Activated CD8-positive, alpha-beta memory T cell treated with anti-CD3 and anti-CD28 coated beads, Interleukin-2, amount 50 U/mL, for 48 hours (primary cell): ENCODE measurements at regions not wholly inside any gene's neighbourhood (a gene's known extent, or its start where the extent isn't known, plus 50 kb on each side); places are given as distances from the start of the nearest gene placed in this dataset.
"Not testable (repeated sequence)": the region's sequence is repeated elsewhere in the genome, so short reads cannot be mapped to it uniquely, and the experiment has no call there.

Experiments
- DNase-seq: peaks from one replicate; pipeline ENCODE4 v3.0.0-alpha.2; 2020

GRCh38 chr7:73170902-73171301 lies 85.1 kb upstream of the SPDYE9 start:
- DNase-seq: not testable (repeated sequence)

- not testable (repeated sequence) for DNase-seq
Observed at GRCh38 chr7:73170415-73170814, 84.6 kb upstream of the SPDYE9 start.

DNA sequence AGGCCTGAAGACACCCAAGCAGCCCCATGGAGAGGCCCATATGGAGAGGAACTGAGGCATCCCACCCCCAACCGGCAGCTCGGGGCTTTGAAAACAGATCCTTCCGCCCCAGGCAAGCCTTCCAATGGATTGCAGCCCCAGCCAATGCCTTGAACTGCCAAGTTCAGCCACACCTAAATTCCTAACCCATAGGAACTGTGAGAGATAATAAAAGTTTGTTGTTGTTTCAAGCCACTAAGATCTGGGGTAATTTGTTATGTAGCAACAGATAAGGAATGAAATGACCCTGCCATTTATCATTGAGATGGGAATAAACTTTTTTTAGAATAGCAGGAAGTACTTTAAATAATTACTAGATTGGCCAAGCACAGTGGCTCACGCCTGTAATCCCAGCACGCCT lies 80.3 kb upstream of the SPDYE9 start:
- not testable (repeated sequence) for DNase-seq

GRCh38 chr7:73162680-73163079 lies 76.8 kb upstream of the SPDYE9 start:
- DNase-seq: not testable (repeated sequence)

GRCh38 chr7:73161727-73162126 lies 75.9 kb upstream of the SPDYE9 start:
- not testable (repeated sequence) for DNase-seq

DNA sequence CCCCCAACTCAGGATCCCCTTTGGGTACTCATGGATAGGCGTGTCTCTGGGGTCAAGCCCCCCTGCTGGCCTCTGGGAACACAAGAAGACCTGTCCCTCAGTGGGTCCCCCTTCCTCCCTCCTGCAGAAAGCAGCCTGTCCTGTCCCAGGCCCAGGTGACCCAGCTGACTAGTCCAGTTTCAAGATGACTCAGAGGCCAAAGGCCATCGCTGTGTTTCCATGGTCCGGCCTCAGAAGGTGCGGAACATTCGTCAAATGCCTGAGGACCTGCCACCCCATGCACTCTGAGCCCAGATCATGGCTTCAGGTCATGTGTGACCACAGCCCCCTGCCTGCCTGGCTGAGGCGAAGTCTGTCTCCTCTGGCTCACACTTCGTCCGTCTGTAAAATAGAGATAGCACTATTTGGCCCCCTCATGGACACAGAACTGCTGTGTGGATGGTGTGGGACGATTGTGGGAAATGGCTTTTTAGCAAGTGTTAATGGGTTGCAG lies 71.4 kb upstream of the SPDYE9 start:
- not testable (repeated sequence) for DNase-seq

- not testable (repeated sequence) for DNase-seq
Observed at GRCh38 chr7:73156510-73157168, 70.8 kb upstream of the SPDYE9 start.

GRCh38 chr7:73154586-73155038 lies 68.8 kb upstream of the SPDYE9 start:
- peak; percentile 84 for DNase-seq

GRCh38 chr7:73153921-73154585 lies 68.2 kb upstream of the SPDYE9 start:
- not testable (repeated sequence) for DNase-seq

- not testable (repeated sequence) for DNase-seq
Observed at GRCh38 chr7:73148570-73148969, 62.7 kb upstream of the SPDYE9 start.

DNA sequence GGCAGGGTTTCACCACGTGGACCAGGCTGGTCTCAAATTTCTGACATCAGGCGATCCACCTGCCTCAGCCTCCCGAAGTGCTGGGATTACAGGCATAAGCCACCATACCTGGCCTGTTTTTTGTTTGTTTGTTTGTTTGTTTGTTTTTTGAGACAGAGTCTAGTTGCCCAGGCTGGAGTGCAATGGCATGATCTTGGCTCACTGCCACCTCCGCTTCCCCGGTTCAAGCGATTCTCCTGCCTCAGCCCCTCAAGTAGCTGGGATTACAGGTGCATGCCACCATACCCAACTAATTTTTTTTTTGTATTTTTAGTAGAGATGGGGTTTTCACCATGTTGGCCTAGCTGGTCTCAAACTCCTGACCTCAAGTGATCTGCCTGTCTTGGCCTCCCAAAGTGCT lies 61.8 kb upstream of the SPDYE9 start:
- not testable (repeated sequence) for DNase-seq

- DNase-seq: not testable (repeated sequence)
Observed at GRCh38 chr7:73143993-73144392, 58.2 kb upstream of the SPDYE9 start.

GRCh38 chr7:73137922-73138321 lies 52.1 kb upstream of the SPDYE9 start:
- DNase-seq: not testable (repeated sequence)
